ENCODE measurements at regions not wholly inside any gene's neighbourhood (a gene's known extent, or its start where the extent isn't known, plus 50 kb on each side); places are given as distances from the start of the nearest gene placed in this dataset.

- TF ChIP-seq CTCF (IDR thresholded peaks at IDR 0.05) = no peak
- TF ChIP-seq POLR2A (IDR thresholded peaks at IDR 0.05) = no peak
Measured at GRCh38 chr3:103158183-103158582, 723.4 kb downstream of the ZPLD1 start.
